Uterus (tissue), 3 donors: ENCODE measurements at regions not wholly inside any gene's neighbourhood (a gene's known extent, or its start where the extent isn't known, plus 50 kb on each side); places are given as distances from the start of the nearest gene placed in this dataset.

ENCODE experiments used
- DNase-seq, 2 donors: peaks; one replicate each; pipeline ENCODE4 v3.0.0-alpha.2; 2019 to 2020
- H3K27ac ChIP-seq, 2 donors: fragments of 200-600 bp; sonication (generic); 1 replicate in 1 of 2; 2 replicates in 1 of 2; pipeline ENCODE4 v1.5.1; 2016 to 2018
- H3K27me3 ChIP-seq, 2 donors: fragments of 200-600 bp; sonication (generic); one replicate each; pipeline ENCODE4 v1.5.1; 2018 to 2019; ENCODE audit warnings: control low read depth in 1 of 2
- H3K36me3 ChIP-seq, 2 donors: fragments of 200-600 bp; sonication (generic); one replicate each; pipeline ENCODE4 v1.5.1; 2019; ENCODE audit warnings: control low read depth in 1 of 2
- H3K4me1 ChIP-seq, 2 donors: fragments of 200-600 bp; sonication (generic); one replicate each; pipeline ENCODE4 v1.5.1; 2018 to 2019; ENCODE audit warnings: control low read depth in 1 of 2
- H3K4me3 ChIP-seq, 2 donors: fragments of 200-600 bp; sonication (generic); 1 replicate in 1 of 2; 2 replicates in 1 of 2; pipeline ENCODE4 v1.5.1; 2018 to 2019; ENCODE audit warnings: mild to moderate bottlenecking in 1 of 2
- H3K9me3 ChIP-seq, 2 donors: fragments of 200-600 bp; sonication (generic); one replicate each; pipeline ENCODE4 v1.5.1; 2019; ENCODE audit warnings: control low read depth in 1 of 2
- POLR2A ChIP-seq, 2 donors: fragments of 450-650 bp; IDR thresholded peaks; one replicate each; pipeline ENCODE4 v1.6.1; 2016; ENCODE audit warnings: antibody characterized with exemption in 2 of 2, mild to moderate bottlenecking in 1 of 2, moderate library complexity in 1 of 2
- intact Hi-C: fragments of 100-400 bp; cut with DNase I; formaldehyde crosslinking; loops from one replicate; pipeline ENCODE4 v1.15.1; 2023; ENCODE audit warnings: low total_unique reads
- TF ChIP-seq, protein P1 (sequence below), 4 experiments: fragments of 200-600 bp in 2 of 4; fragments of 450-650 bp in 2 of 4; sonication (generic) in 2 of 4; IDR thresholded peaks; one replicate each; pipeline ENCODE4 v1.5.1; 2016 to 2019; ENCODE audit warnings: antibody characterized with exemption in 4 of 4, mild to moderate bottlenecking in 2 of 4, moderate library complexity in 1 of 4
- donor health status: DM: yes; HTN: yes; CAD: no.

DNA sequence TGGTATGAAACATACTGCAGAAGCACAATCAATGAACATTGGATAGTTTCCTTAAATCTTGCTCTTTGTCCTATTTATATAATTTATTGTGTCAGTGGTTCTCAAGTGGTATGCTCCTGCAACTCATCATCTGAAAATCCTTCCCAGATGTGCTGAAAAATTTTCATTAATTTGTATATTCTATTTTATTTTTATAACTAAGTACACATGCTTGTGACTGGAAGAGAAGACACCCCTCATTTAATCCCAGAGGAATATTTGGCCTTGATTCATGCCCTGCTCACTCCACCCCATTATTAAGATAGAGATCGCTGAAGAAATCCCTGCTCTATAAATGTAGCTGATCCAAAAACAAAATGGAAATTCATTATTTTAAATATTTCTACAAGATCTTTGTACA lies 870.5 kb upstream of the CXADR start:
- no peaks in the 10 kb centered on the region for H3K9me3 ChIP-seq
- H3K36me3 ChIP-seq, result no peaks in the 10 kb centered on the region
- TF ChIP-seq, protein P1, sequence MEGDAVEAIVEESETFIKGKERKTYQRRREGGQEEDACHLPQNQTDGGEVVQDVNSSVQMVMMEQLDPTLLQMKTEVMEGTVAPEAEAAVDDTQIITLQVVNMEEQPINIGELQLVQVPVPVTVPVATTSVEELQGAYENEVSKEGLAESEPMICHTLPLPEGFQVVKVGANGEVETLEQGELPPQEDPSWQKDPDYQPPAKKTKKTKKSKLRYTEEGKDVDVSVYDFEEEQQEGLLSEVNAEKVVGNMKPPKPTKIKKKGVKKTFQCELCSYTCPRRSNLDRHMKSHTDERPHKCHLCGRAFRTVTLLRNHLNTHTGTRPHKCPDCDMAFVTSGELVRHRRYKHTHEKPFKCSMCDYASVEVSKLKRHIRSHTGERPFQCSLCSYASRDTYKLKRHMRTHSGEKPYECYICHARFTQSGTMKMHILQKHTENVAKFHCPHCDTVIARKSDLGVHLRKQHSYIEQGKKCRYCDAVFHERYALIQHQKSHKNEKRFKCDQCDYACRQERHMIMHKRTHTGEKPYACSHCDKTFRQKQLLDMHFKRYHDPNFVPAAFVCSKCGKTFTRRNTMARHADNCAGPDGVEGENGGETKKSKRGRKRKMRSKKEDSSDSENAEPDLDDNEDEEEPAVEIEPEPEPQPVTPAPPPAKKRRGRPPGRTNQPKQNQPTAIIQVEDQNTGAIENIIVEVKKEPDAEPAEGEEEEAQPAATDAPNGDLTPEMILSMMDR (IDR thresholded peaks at IDR 0.05), result no peak
- TF ChIP-seq POLR2A (IDR thresholded peaks at IDR 0.05), result no peak
- H3K27me3 ChIP-seq, result no peaks in the 10 kb centered on the region
- DNase-seq, result no peak
- peak overlapping the region in 1 of 2 donors; percentile 3 for H3K27ac ChIP-seq
- H3K4me3 ChIP-seq, result no peak overlapping the region
- intact Hi-C loops, result no loop called here
- no peaks in the 10 kb centered on the region for H3K4me1 ChIP-seq

DNA sequence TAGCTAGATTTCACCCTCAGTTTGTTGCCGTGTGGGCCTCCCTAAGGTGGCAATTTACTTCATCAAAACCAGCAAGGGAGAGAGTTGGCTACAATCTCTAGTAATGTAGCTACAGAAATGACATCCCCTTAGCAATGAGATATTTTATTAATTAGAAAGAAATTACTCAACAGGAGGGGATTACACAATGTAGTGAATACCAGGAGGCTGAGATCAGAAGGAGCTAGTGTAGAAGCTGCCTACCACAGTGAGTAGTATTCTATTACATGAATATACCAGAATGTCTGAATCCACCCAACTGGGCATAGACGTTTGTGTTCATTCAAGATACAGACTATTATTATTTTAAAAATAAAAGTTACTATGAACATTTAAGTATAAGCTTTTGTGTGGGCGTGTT lies 868.2 kb upstream of the CXADR start:
- no peaks in the 10 kb centered on the region for H3K9me3 ChIP-seq
- no peak for DNase-seq
- no peaks in the 10 kb centered on the region for H3K4me1 ChIP-seq
- TF ChIP-seq POLR2A (IDR thresholded peaks at IDR 0.05), result no peak
- TF ChIP-seq, protein P1 (IDR thresholded peaks at IDR 0.05), result no peak
- intact Hi-C loops, result no loop called here
- no peaks in the 10 kb centered on the region for H3K27me3 ChIP-seq
- no peaks in the 10 kb centered on the region for H3K36me3 ChIP-seq
- H3K27ac ChIP-seq, result peak overlapping the region in 1 of 2 donors; percentile 50
- no peak overlapping the region for H3K4me3 ChIP-seq

DNA sequence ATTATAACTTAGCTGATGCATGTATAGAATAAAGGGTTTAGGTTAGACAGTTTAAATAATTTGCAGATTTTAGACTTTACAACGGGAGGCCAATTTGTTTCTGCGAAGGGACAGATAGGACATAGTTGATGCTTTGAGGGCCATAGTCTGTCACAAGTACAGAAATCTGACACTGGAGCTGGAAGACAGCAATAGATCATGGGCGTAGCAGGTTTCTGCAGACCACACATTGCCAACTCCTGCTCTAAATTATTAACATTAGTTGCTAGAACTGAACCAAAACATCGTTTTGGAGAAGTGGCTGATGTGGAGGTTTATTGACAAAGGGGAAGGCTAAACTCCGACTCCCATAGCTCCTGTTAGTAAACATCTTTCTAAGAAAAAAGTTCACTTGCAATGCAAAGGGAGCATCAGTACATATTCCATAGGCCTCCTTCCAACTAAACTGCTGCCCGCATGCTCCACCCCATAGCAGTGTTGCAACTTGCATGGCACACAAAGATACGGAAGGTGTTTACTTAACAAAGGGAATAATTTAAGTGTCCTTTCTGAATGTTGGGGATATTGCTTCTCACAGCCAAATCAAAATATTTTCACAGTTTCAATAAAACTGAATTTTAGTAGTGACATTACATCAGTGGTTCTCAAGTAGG lies 862.0 kb upstream of the CXADR start:
- Histone ChIP-seq H3K4me1 (no peaks in the 10 kb centered on the region), H3K27me3 (no peaks in the 10 kb centered on the region), H3K27ac (no peak overlapping the region), H3K9me3 (no peaks in the 10 kb centered on the region), H3K36me3 (no peaks in the 10 kb centered on the region), H3K4me3 (no peak overlapping the region)
- no peak for TF ChIP-seq POLR2A (IDR thresholded peaks at IDR 0.05)
- TF ChIP-seq, protein P1 (IDR thresholded peaks at IDR 0.05), result no peak
- DNase-seq, result no peak
- intact Hi-C loops, result no loop called here

DNA sequence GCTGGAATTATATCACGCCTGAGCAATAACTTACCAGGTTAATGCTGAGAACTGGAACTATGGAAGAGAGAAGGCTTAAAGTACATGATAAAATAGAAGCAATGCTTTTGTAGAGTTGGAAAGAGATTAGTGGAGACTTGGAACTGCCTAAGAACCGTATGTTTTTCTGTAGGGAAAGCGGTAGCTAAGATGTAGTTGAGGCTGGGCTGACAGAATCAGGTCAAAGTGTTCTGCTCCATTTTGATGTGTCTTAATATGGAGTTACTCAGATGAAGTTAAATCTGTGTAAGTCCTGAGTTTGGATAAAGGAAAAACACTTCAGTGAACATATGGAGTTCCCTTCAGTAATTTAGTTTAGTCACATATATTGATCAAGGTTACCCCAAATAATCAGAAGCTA lies 860.9 kb upstream of the CXADR start:
- intact Hi-C loops, result no loop called here

DNA sequence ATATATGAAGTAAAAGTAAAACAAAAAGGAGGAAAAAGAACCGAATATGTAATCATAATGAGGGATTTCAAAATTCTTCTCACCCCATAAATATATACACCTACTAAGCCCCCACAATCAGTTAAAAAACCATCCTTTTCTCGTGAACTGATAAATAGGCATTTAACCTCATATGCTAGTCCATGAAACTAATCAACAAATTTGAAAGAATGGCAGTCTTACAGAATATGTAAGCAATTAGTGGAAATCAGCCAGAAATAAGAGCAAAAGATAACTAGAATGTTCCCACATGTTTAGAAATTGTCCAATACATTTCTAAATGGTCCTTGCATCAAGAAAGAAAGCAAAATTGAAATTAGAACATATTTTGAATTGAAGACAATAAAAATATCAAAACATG lies 849.4 kb upstream of the CXADR start:
- Histone ChIP-seq H3K27ac (no peak overlapping the region), H3K9me3 (no peaks in the 10 kb centered on the region), H3K4me3 (no peak overlapping the region), H3K4me1 (no peaks in the 10 kb centered on the region), H3K36me3 (no peaks in the 10 kb centered on the region), H3K27me3 (no peaks in the 10 kb centered on the region)
- intact Hi-C loops, result no loop called here
- TF ChIP-seq, protein P1 (IDR thresholded peaks at IDR 0.05), result no peak
- TF ChIP-seq POLR2A (IDR thresholded peaks at IDR 0.05), result no peak
- no peak for DNase-seq

More for the DNA sequence above, 860.9 kb upstream of the CXADR start:
- TF ChIP-seq, protein P1 (IDR thresholded peaks at IDR 0.05), result no peak
- no peak for TF ChIP-seq POLR2A (IDR thresholded peaks at IDR 0.05)
- no peak for DNase-seq
- H3K9me3 ChIP-seq, result no peaks in the 10 kb centered on the region
- H3K4me1 ChIP-seq, result no peaks in the 10 kb centered on the region
- H3K27me3 ChIP-seq, result no peaks in the 10 kb centered on the region
- H3K36me3 ChIP-seq, result no peaks in the 10 kb centered on the region
- no peak overlapping the region for H3K27ac ChIP-seq
- H3K4me3 ChIP-seq, result no peak overlapping the region
